Trophoblast cell (in vitro differentiated cells and primary cell): ENCODE measurements at regions not wholly inside any gene's neighbourhood (a gene's known extent, or its start where the extent isn't known, plus 50 kb on each side); places are given as distances from the start of the nearest gene placed in this dataset.

Source experiments
- DNase-seq, 2 donors: peaks; one replicate each; pipeline ENCODE4 v3.0.0-alpha.2; 2016
- H2AFZ ChIP-seq: 2 replicates; pipeline ENCODE4 v1.6.1; 2013; ENCODE audit warnings: low read length, moderate library complexity, mild to moderate bottlenecking; ENCODE audit not compliant: insufficient read depth, poor library complexity
- H2AK5ac ChIP-seq: 2 replicates; pipeline ENCODE4 v1.6.1; 2013; ENCODE audit warnings: mild to moderate bottlenecking, low read length
- H2BK120ac ChIP-seq: 2 replicates; pipeline ENCODE4 v1.6.1; 2013; ENCODE audit warnings: low read length, mild to moderate bottlenecking, moderate library complexity; ENCODE audit not compliant: insufficient read depth, poor library complexity
- H2BK12ac ChIP-seq: 2 replicates; pipeline ENCODE4 v1.6.1; 2013; ENCODE audit warnings: mild to moderate bottlenecking, low read length, moderate library complexity
- H2BK5ac ChIP-seq: 2 replicates; pipeline ENCODE4 v1.6.1; 2013; ENCODE audit warnings: low read length, low read depth, moderate library complexity, mild to moderate bottlenecking; ENCODE audit not compliant: poor library complexity
- H3K14ac ChIP-seq: 2 replicates; pipeline ENCODE4 v1.6.1; 2013; ENCODE audit warnings: mild to moderate bottlenecking, low read length
- H3K18ac ChIP-seq: 2 replicates; pipeline ENCODE4 v1.6.1; 2013; ENCODE audit warnings: mild to moderate bottlenecking, low read length
- H3K23ac ChIP-seq: 2 replicates; pipeline ENCODE4 v1.6.1; 2013; ENCODE audit warnings: low read length
- H3K27ac ChIP-seq: 2 replicates; pipeline ENCODE4 v1.5.1; 2013; ENCODE audit warnings: low read depth, mild to moderate bottlenecking, inconsistent platforms, low read length, moderate library complexity
- H3K27me3 ChIP-seq: 2 replicates; pipeline ENCODE4 v1.6.1; 2013; ENCODE audit warnings: inconsistent platforms, mild to moderate bottlenecking, low read length, moderate library complexity; ENCODE audit not compliant: insufficient read depth
- H3K36me3 ChIP-seq, 2 experiments: 1 replicate in 1 of 2; 2 replicates in 1 of 2; pipeline ENCODE4 v1.6.1; 2013; ENCODE audit warnings: low read length in 2 of 2, mild to moderate bottlenecking in 2 of 2, moderate library complexity in 1 of 2; ENCODE audit not compliant: insufficient read depth in 2 of 2, control insufficient read depth in 1 of 2
- H3K4ac ChIP-seq: 2 replicates; pipeline ENCODE4 v1.6.1; 2013; ENCODE audit warnings: low read depth, mild to moderate bottlenecking, low read length, moderate library complexity
- H3K4me1 ChIP-seq, 2 experiments: 1 replicate in 1 of 2; 2 replicates in 1 of 2; pipeline ENCODE4 v1.6.1; 2013; ENCODE audit warnings: low read length in 2 of 2, mild to moderate bottlenecking in 2 of 2, moderate library complexity in 1 of 2; ENCODE audit not compliant: insufficient read depth in 2 of 2, control insufficient read depth in 1 of 2
- H3K4me2 ChIP-seq: 2 replicates; pipeline ENCODE4 v1.6.1; 2013; ENCODE audit warnings: inconsistent platforms, mild to moderate bottlenecking, low read length, moderate library complexity
- H3K4me3 ChIP-seq: 2 replicates; pipeline ENCODE4 v1.5.1; 2013; ENCODE audit warnings: mild to moderate bottlenecking, low read depth, low read length, inconsistent platforms
- H3K79me1 ChIP-seq: one replicate; pipeline ENCODE4 v1.6.1; 2013; ENCODE audit warnings: low read length
- H3K79me2 ChIP-seq: 2 replicates; pipeline ENCODE4 v1.6.1; 2013; ENCODE audit warnings: low read length, mild to moderate bottlenecking; ENCODE audit not compliant: control insufficient read depth, insufficient read depth, poor library complexity
- H3K9ac ChIP-seq: 2 replicates; pipeline ENCODE4 v1.6.1; 2013; ENCODE audit warnings: mild to moderate bottlenecking, low read length
- H3K9me3 ChIP-seq: 2 replicates; pipeline ENCODE4 v1.6.1; 2013; ENCODE audit warnings: low read depth, mild to moderate bottlenecking, control low read depth, inconsistent platforms, low read length; ENCODE audit not compliant: insufficient read depth
- H4K12ac ChIP-seq: 2 replicates; pipeline ENCODE4 v1.6.1; 2013; ENCODE audit warnings: low read depth, mild to moderate bottlenecking, low read length, moderate library complexity
- H4K8ac ChIP-seq: 2 replicates; pipeline ENCODE4 v1.6.1; 2013; ENCODE audit warnings: low read depth, mild to moderate bottlenecking, low read length, moderate library complexity
- H4K91ac ChIP-seq: one replicate; pipeline ENCODE4 v1.6.1; 2013; ENCODE audit warnings: low read depth, mild to moderate bottlenecking, low read length, moderate library complexity
- WGBS: extraction: QIAGEN DNeasy Blood & Tissue Kit; methylation state at CpG from one replicate; pipeline ENCODE4 v1.1.7; 2013; ENCODE audit warnings: missing lambda C conversion rate; ENCODE audit not compliant: insufficient read length, insufficient coverage; ENCODE audit errors: extremely low coverage; 5-methylcytosine and 5-hydroxymethylcytosine counted together

DNA sequence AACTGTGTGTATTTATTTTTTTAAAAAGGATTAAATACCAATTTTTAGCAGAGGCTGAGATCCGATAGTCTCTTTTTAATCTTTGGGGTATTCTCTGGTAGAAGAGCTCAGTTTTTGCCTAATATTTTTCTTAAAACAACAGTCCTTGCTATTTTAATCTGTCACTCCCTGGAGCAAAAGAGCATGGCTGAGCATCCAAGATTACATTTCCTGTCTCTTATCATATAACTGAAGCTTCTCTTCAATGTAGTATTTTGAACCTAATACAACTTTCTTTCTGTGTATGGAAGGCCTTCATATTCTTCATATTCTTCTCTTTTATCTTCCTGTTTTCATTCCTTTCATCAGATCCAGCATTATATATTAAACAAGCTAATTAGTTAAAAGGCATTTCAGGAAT, 293.7 kb downstream of the NSUN3 start:
- Histone ChIP-seq H3K23ac (no peak overlapping the region), H4K12ac (no peak overlapping the region), H3K4me1 (no peaks in the 10 kb centered on the region), H3K79me2 (no peaks in the 10 kb centered on the region), H3K27me3 (no peaks in the 10 kb centered on the region), H3K4me2 (no peak overlapping the region), H2AK5ac (no peak overlapping the region), H2BK12ac (no peak overlapping the region), H4K8ac (no peak overlapping the region), H4K91ac (no peak overlapping the region), H3K9me3 (no peaks in the 10 kb centered on the region), H2AFZ (no peak overlapping the region), H2BK5ac (no peak overlapping the region), H3K18ac (no peak overlapping the region), H3K36me3 (no peaks in the 10 kb centered on the region), H3K9ac (no peak overlapping the region), H3K79me1 (no peaks in the 10 kb centered on the region), H3K4ac (no peak overlapping the region), H3K4me3 (no peak overlapping the region), H3K14ac (no peak overlapping the region), H2BK120ac (no peak overlapping the region), H3K27ac (no peak overlapping the region)
- no peak for DNase-seq
- WGBS, result no CpG with 5 or more reads among the region's 1 CpG

DNA sequence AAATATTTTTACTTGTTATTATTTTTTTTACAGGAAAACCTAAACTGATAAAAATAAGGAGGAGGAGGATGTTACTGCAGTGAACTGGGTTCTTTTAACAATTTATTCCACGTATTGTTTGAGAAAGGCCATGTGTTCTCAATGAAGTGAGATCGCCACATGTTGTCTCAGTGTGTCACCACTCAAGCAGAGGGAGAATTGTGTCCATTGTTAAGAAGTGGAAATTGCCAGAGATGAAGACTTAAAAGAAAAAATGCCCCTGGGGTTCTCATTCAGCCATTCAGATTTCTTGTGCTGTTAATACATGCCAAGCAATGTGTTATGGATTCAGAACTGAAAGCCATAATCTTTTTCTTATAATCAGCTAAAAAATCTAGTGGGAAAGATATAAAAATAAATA, 297.1 kb downstream of the NSUN3 start:
- Histone ChIP-seq H3K79me2 (no peaks in the 10 kb centered on the region), H3K4ac (no peak overlapping the region), H2AFZ (no peak overlapping the region), H4K12ac (no peak overlapping the region), H3K23ac (no peak overlapping the region), H2AK5ac (no peak overlapping the region), H3K27ac (no peak overlapping the region), H3K27me3 (no peaks in the 10 kb centered on the region), H2BK5ac (no peak overlapping the region), H3K18ac (no peak overlapping the region), H3K4me1 (no peaks in the 10 kb centered on the region), H3K36me3 (no peaks in the 10 kb centered on the region), H3K9me3 (no peaks in the 10 kb centered on the region), H3K79me1 (no peaks in the 10 kb centered on the region), H2BK12ac (no peak overlapping the region), H3K9ac (no peak overlapping the region), H2BK120ac (no peak overlapping the region), H3K4me3 (no peak overlapping the region), H4K91ac (no peak overlapping the region), H3K4me2 (no peak overlapping the region), H4K8ac (no peak overlapping the region), H3K14ac (no peak overlapping the region)
- no peak for DNase-seq
- WGBS, result no CpG with 5 or more reads among the region's 2 CpGs

DNA sequence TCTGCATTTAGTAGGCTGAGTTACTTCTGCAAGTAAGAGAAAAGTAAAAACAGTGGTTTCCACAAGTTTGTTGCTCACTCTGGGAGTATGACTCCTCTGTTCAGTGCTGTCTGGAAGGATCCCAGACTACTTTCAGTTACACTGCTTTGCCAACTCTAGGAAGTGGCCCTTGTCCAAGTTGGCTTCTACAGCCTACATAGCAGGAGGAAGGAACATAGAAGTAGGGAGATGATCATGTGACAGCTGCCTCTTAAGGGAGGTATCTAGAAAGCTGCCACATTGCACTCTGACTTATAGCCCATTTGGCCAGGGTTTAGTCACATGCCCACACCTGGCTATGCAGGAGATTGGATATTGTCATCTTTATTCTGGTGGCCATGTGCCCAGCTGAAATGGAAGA, 298.1 kb downstream of the NSUN3 start:
- Histone ChIP-seq H3K9ac (no peak overlapping the region), H2AK5ac (no peak overlapping the region), H3K27me3 (no peaks in the 10 kb centered on the region), H3K4me2 (no peak overlapping the region), H2BK12ac (no peak overlapping the region), H2AFZ (no peak overlapping the region), H4K12ac (no peak overlapping the region), H2BK5ac (no peak overlapping the region), H3K79me1 (no peaks in the 10 kb centered on the region), H3K79me2 (no peaks in the 10 kb centered on the region), H3K4me1 (no peaks in the 10 kb centered on the region), H3K9me3 (no peaks in the 10 kb centered on the region), H4K91ac (no peak overlapping the region), H3K27ac (no peak overlapping the region), H3K18ac (no peak overlapping the region), H2BK120ac (no peak overlapping the region), H3K14ac (no peak overlapping the region), H4K8ac (no peak overlapping the region), H3K23ac (no peak overlapping the region), H3K4ac (no peak overlapping the region), H3K4me3 (no peak overlapping the region), H3K36me3 (no peaks in the 10 kb centered on the region)
- DNase-seq, result no peak

DNA sequence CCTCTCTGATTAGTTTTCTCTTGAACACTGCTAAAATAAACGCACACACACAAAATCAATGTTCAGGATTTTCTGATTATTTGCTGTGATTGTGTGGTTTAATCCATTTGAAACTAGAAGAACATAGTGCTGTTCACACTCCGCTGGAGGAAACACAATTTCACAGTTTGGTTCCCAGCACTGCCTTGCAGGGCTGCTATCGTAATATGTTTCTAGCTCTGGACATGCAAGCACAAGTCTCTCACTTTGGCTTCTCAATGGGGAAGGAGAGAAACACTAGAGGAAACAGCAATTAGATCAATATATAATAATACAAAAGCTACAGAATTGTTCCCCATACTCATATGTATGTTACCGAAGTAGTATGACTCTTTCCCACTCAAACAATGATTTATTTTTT, 299.5 kb downstream of the NSUN3 start:
- DNase-seq, result no peak
- Histone ChIP-seq H3K4me3 (no peak overlapping the region), H3K9ac (no peak overlapping the region), H4K8ac (no peak overlapping the region), H3K18ac (no peak overlapping the region), H3K4ac (no peak overlapping the region), H2BK12ac (no peak overlapping the region), H2AFZ (no peak overlapping the region), H3K79me2 (no peaks in the 10 kb centered on the region), H3K4me1 (no peaks in the 10 kb centered on the region), H3K79me1 (no peaks in the 10 kb centered on the region), H3K27me3 (no peaks in the 10 kb centered on the region), H2BK120ac (no peak overlapping the region), H3K23ac (no peak overlapping the region), H3K4me2 (no peak overlapping the region), H3K14ac (no peak overlapping the region), H2BK5ac (no peak overlapping the region), H3K27ac (no peak overlapping the region), H3K36me3 (no peaks in the 10 kb centered on the region), H3K9me3 (no peaks in the 10 kb centered on the region), H4K91ac (no peak overlapping the region), H4K12ac (no peak overlapping the region), H2AK5ac (no peak overlapping the region)
- WGBS, result no CpG with 5 or more reads among the region's 4 CpGs

DNA sequence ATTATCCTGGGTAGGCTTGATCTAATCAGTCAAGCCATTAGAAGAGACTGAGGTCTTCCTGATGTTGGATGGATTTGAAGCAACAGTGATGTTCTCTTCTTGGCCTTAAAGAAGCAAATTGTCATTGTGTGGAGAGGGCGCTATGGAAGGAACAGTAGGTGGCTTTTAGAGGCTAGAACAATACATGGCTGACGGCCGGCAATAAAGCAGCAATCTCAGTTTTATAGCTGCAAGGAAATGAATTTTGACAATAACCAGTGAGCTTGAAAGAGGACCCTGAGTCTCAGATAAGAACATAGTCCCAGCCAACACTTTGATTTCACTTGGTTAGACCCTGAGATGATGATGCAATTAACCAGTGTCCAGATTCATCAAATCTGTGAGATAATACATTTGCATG, 302.1 kb downstream of the NSUN3 start:
- Histone ChIP-seq H4K12ac (no peak overlapping the region), H3K4me3 (no peak overlapping the region), H3K18ac (no peak overlapping the region), H3K36me3 (no peaks in the 10 kb centered on the region), H3K4me2 (no peak overlapping the region), H3K9ac (no peak overlapping the region), H3K14ac (no peak overlapping the region), H2AFZ (no peak overlapping the region), H3K27me3 (no peaks in the 10 kb centered on the region), H2BK5ac (no peak overlapping the region), H3K79me1 (no peaks in the 10 kb centered on the region), H3K4ac (no peak overlapping the region), H3K23ac (no peak overlapping the region), H3K27ac (no peak overlapping the region), H4K8ac (no peak overlapping the region), H3K79me2 (no peaks in the 10 kb centered on the region), H2BK120ac (no peak overlapping the region), H3K4me1 (no peaks in the 10 kb centered on the region), H2BK12ac (no peak overlapping the region), H4K91ac (no peak overlapping the region), H2AK5ac (no peak overlapping the region), H3K9me3 (no peaks in the 10 kb centered on the region)
- no CpG with 5 or more reads among the region's 3 CpGs for WGBS
- no peak for DNase-seq
